Ovary (tissue), 3 donors: ENCODE measurements at regions not wholly inside any gene's neighbourhood (a gene's known extent, or its start where the extent isn't known, plus 50 kb on each side); places are given as distances from the start of the nearest gene placed in this dataset.

Experiments
- CTCF ChIP-seq, 3 donors: fragments of 450-650 bp in 2 of 3; fragments of 200-600 bp in 1 of 3; IDR thresholded peaks; one replicate each; pipeline versions ENCODE4 v1.5.1 to v1.8.0; 2016 to 2022; ENCODE audit warnings: antibody characterized with exemption in 3 of 3, mild to moderate bottlenecking in 1 of 3
- EP300 ChIP-seq: sonication (generic); formaldehyde crosslinking; IDR thresholded peaks from one replicate; pipeline ENCODE4 v1.6.1; 2017; ENCODE audit warnings: antibody characterized with exemption
- POLR2A ChIP-seq: fragments of 450-650 bp; IDR thresholded peaks from one replicate; pipeline ENCODE4 v1.6.1; 2017; ENCODE audit warnings: antibody characterized with exemption, mild to moderate bottlenecking, moderate library complexity
- donor health status: DM: no; HTN: no; CAD: no.

GRCh38 chr6:147870506-147871110 is 362.1 kb downstream of the SAMD5 start:
- no peak for TF ChIP-seq CTCF (IDR thresholded peaks at IDR 0.05)
- TF ChIP-seq EP300, result no peak
- no peak for TF ChIP-seq POLR2A
